Activated CD4-positive, alpha-beta T cell treated with anti-CD3 and anti-CD28 coated beads for 36 hours (primary cell): ENCODE measurements at regions not wholly inside any gene's neighbourhood (a gene's known extent, or its start where the extent isn't known, plus 50 kb on each side); places are given as distances from the start of the nearest gene placed in this dataset.

Source experiments
- ATAC-seq: fragments of 200-7000 bp; cut with Tn5 transposase; one replicate; pipeline ENCODE4 v1.10.0; 2021; ENCODE audit warnings: mild to moderate bottlenecking, moderate library complexity
- CTCF ChIA-PET: fragments of 350-600 bp; sonication (Branson Sonifier 250); formaldehyde crosslinking; loops from one replicate; lab custom pipeline; 2021; ENCODE audit warnings: antibody characterized with exemption; lab: Charles Lee
- POLR2A ChIA-PET: fragments of 350-600 bp; sonication (Branson Sonifier 250); formaldehyde crosslinking; loops from one replicate; lab custom pipeline; 2021; ENCODE audit warnings: antibody characterized with exemption, inconsistent platforms; lab: Charles Lee
- DNase-seq: peaks from one replicate; pipeline ENCODE4 v3.0.0-alpha.2; 2020
- H3K27ac Mint-ChIP-seq: one replicate; pipeline ENCODE4 v1.8.0; 2021; ENCODE audit warnings: mixed read lengths
- H3K27me3 Mint-ChIP-seq: one replicate; pipeline ENCODE4 v1.8.0; 2021; ENCODE audit warnings: mixed read lengths
- H3K36me3 Mint-ChIP-seq: one replicate; pipeline ENCODE4 v1.8.0; 2021; ENCODE audit warnings: low read depth, mixed read lengths
- H3K4me1 Mint-ChIP-seq: one replicate; pipeline ENCODE4 v1.8.0; 2021; ENCODE audit warnings: mixed read lengths
- H3K4me3 Mint-ChIP-seq: one replicate; pipeline ENCODE4 v1.8.0; 2021; ENCODE audit warnings: mild to moderate bottlenecking, moderate library complexity, mixed read lengths
- H3K9me3 Mint-ChIP-seq: one replicate; pipeline ENCODE4 v1.8.0; 2021; ENCODE audit warnings: low read depth, mixed read lengths
- intact Hi-C, 2 experiments: fragments of 100-400 bp; cut with DNase I in 1 of 2; cut with micrococcal nuclease in 1 of 2; formaldehyde crosslinking; loops; one replicate each; pipeline versions ENCODE4 v1.14.2 to v1.15.1; 2022 to 2024; cut with DNase I, micrococcal nuclease

- no peak for ATAC-seq
- H3K4me1 Mint-ChIP-seq, result no peaks in the 10 kb centered on the region
- intact Hi-C loops, result no loop called here
- no peak overlapping the region for H3K27ac Mint-ChIP-seq
- no peaks in the 10 kb centered on the region for H3K36me3 Mint-ChIP-seq
- no peak overlapping the region for H3K4me3 Mint-ChIP-seq
- no peaks in the 10 kb centered on the region for H3K27me3 Mint-ChIP-seq
- DNase-seq, result no peak
- ChIA-PET POLR2A (no interaction called here), CTCF (interaction anchor here (1.1 kb wide), 1 partner anchor 701 kb away, joined by 5 read pairs; no protein-coding TSS in a partner anchor)
- no peaks in the 10 kb centered on the region for H3K9me3 Mint-ChIP-seq
Measured at GRCh38 chrX:130974323-130974722, 71.3 kb upstream of the ENOX2 start.

- Mint-ChIP-seq H3K4me1 (no peaks in the 10 kb centered on the region), H3K36me3 (no peaks in the 10 kb centered on the region), H3K9me3 (no peaks in the 10 kb centered on the region), H3K27ac (no peak overlapping the region), H3K4me3 (no peak overlapping the region), H3K27me3 (no peaks in the 10 kb centered on the region)
- ChIA-PET POLR2A (no interaction called here), CTCF (interaction anchor here (1.2 kb wide), 1 partner anchor 837 kb away, joined by 5 read pairs; no protein-coding TSS in a partner anchor)
- intact Hi-C loops, result loop anchor here (1.0 to 5.0 kb wide), 3 partner anchors 656 to 701 kb away; no protein-coding TSS in a partner anchor
- DNase-seq (peak; percentile 55), ATAC-seq (peak; percentile 73)
Measured at GRCh38 chrX:130975947-130976346, 72.9 kb upstream of the ENOX2 start.

GRCh38 chrX:130981836-130982235, 76.3 kb upstream of the ARHGAP36 start:
- no peak for ATAC-seq
- DNase-seq, result no peak
- Mint-ChIP-seq H3K9me3 (no peaks in the 10 kb centered on the region), H3K4me1 (no peaks in the 10 kb centered on the region), H3K27me3 (no peaks in the 10 kb centered on the region), H3K4me3 (no peak overlapping the region), H3K27ac (no peak overlapping the region), H3K36me3 (no peaks in the 10 kb centered on the region)
- intact Hi-C loops, result no loop called here
- ChIA-PET POLR2A (no interaction called here), CTCF (no interaction called here)

- H3K4me3 Mint-ChIP-seq, result no peak overlapping the region
- no peaks in the 10 kb centered on the region for H3K4me1 Mint-ChIP-seq
- DNase-seq (no peak), ATAC-seq (no peak)
- no peaks in the 10 kb centered on the region for H3K27me3 Mint-ChIP-seq
- intact Hi-C loops, result no loop called here
- POLR2A ChIA-PET, result no interaction called here
- CTCF ChIA-PET, result no interaction called here
- H3K36me3 Mint-ChIP-seq, result no peaks in the 10 kb centered on the region
- H3K27ac Mint-ChIP-seq, result no peak overlapping the region
- no peaks in the 10 kb centered on the region for H3K9me3 Mint-ChIP-seq
Measured at GRCh38 chrX:130984782-130985181, 73.4 kb upstream of the ARHGAP36 start.

- CTCF ChIA-PET, result no interaction called here
Measured at GRCh38 chrX:130987241-130987640, 70.9 kb upstream of the ARHGAP36 start.

GRCh38 chrX:130990723-130991122, 67.4 kb upstream of the ARHGAP36 start:
- Mint-ChIP-seq H3K9me3 (no peaks in the 10 kb centered on the region), H3K36me3 (no peaks in the 10 kb centered on the region), H3K4me3 (no peak overlapping the region), H3K27me3 (no peaks in the 10 kb centered on the region), H3K4me1 (no peaks in the 10 kb centered on the region), H3K27ac (no peak overlapping the region)
- ChIA-PET CTCF (no interaction called here), POLR2A (no interaction called here)
- intact Hi-C loops, result loop anchor here in 1 of 2 experiments (5.0 to 10.0 kb wide), 2 partner anchors 687 to 814 kb away; no protein-coding TSS in a partner anchor
- ATAC-seq (no peak), DNase-seq (no peak)

More at GRCh38 chrX:130987241-130987640, 70.9 kb upstream of the ARHGAP36 start:
- H3K27me3 Mint-ChIP-seq, result no peaks in the 10 kb centered on the region
- H3K27ac Mint-ChIP-seq, result no peak overlapping the region
- ATAC-seq, result no peak
- no peaks in the 10 kb centered on the region for H3K36me3 Mint-ChIP-seq
- intact Hi-C loops, result no loop called here
- H3K9me3 Mint-ChIP-seq, result no peaks in the 10 kb centered on the region
- no peak for DNase-seq
- no peak overlapping the region for H3K4me3 Mint-ChIP-seq
- POLR2A ChIA-PET, result no interaction called here
- H3K4me1 Mint-ChIP-seq, result no peaks in the 10 kb centered on the region

GRCh38 chrX:130994671-130995070, 63.5 kb upstream of the ARHGAP36 start:
- Mint-ChIP-seq H3K4me1 (no peaks in the 10 kb centered on the region), H3K9me3 (no peaks in the 10 kb centered on the region), H3K27me3 (no peaks in the 10 kb centered on the region), H3K36me3 (no peaks in the 10 kb centered on the region), H3K4me3 (no peak overlapping the region), H3K27ac (no peak overlapping the region)
- CTCF ChIA-PET, result interaction anchor here (0.6 to 1.3 kb wide), 7 partner anchors 8 to 694 kb away, joined by 3 to 4 read pairs (median 3); no protein-coding TSS in a partner anchor
- ATAC-seq, result no peak
- intact Hi-C loops, result loop anchor here in 1 of 2 experiments (2.0 to 10.0 kb wide), 3 partner anchors 638 to 810 kb away; no protein-coding TSS in a partner anchor
- POLR2A ChIA-PET, result no interaction called here
- peak; percentile 49 for DNase-seq

- POLR2A ChIA-PET, result no interaction called here
- CTCF ChIA-PET, result interaction anchor here (0.6 to 2.1 kb wide), 5 partner anchors 17 to 680 kb away, joined by 3 to 6 read pairs (median 3); no protein-coding TSS in a partner anchor
- ATAC-seq (no peak), DNase-seq (no peak)
- intact Hi-C loops, result loop anchor here in 1 of 2 experiments (2.0 to 10.0 kb wide), 2 partner anchors 637 to 809 kb away; no protein-coding TSS in a partner anchor
- Mint-ChIP-seq H3K4me3 (no peak overlapping the region), H3K36me3 (no peaks in the 10 kb centered on the region), H3K4me1 (no peaks in the 10 kb centered on the region), H3K27me3 (no peaks in the 10 kb centered on the region), H3K9me3 (no peaks in the 10 kb centered on the region), H3K27ac (no peak overlapping the region)
Measured at GRCh38 chrX:130995439-130995838, 62.7 kb upstream of the ARHGAP36 start.

GRCh38 chrX:130997314-130997713, 60.8 kb upstream of the ARHGAP36 start:
- Mint-ChIP-seq H3K9me3 (no peaks in the 10 kb centered on the region), H3K27ac (no peak overlapping the region), H3K4me1 (no peaks in the 10 kb centered on the region), H3K4me3 (no peak overlapping the region), H3K36me3 (no peaks in the 10 kb centered on the region), H3K27me3 (no peaks in the 10 kb centered on the region)
- intact Hi-C loops, result loop anchor here in 1 of 2 experiments (10.0 kb wide), 1 partner anchor 807 kb away; no protein-coding TSS in a partner anchor
- no peak for DNase-seq
- CTCF ChIA-PET, result no interaction called here
- no peak for ATAC-seq
- POLR2A ChIA-PET, result no interaction called here

GRCh38 chrX:130999360-130999759, 58.8 kb upstream of the ARHGAP36 start:
- POLR2A ChIA-PET, result no interaction called here
- intact Hi-C loops, result loop anchor here in 1 of 2 experiments (10.0 kb wide), 1 partner anchor 805 kb away; no protein-coding TSS in a partner anchor
- Mint-ChIP-seq H3K4me1 (no peaks in the 10 kb centered on the region), H3K9me3 (no peaks in the 10 kb centered on the region), H3K27me3 (no peaks in the 10 kb centered on the region), H3K4me3 (no peak overlapping the region), H3K36me3 (no peaks in the 10 kb centered on the region), H3K27ac (no peak overlapping the region)
- CTCF ChIA-PET, result interaction anchor here (0.8 kb wide), 1 partner anchor 450 kb away, joined by 3 read pairs; no protein-coding TSS in a partner anchor
- ATAC-seq (no peak), DNase-seq (no peak)
